Kidney epithelial cell (primary cell): ENCODE measurements at regions not wholly inside any gene's neighbourhood (a gene's known extent, or its start where the extent isn't known, plus 50 kb on each side); places are given as distances from the start of the nearest gene placed in this dataset.

Experiments used
- DNase-seq: peaks from one replicate; pipeline ENCODE4 v3.0.0-alpha.2; 2010; ENCODE audit warnings: low read depth
- H3K27me3 ChIP-seq: 2 replicates; pipeline ENCODE4 v1.6.0; 2011; ENCODE audit warnings: low read length; ENCODE audit not compliant: control insufficient read depth, insufficient read depth
- H3K36me3 ChIP-seq: 2 replicates; pipeline ENCODE4 v1.5.1; 2011; ENCODE audit warnings: low read length; ENCODE audit not compliant: control insufficient read depth, insufficient read depth
- H3K4me3 ChIP-seq: 2 replicates; pipeline ENCODE4 v1.5.1; 2011; ENCODE audit warnings: low read depth, mild to moderate bottlenecking, control low read depth, low read length
- TF ChIP-seq, protein P1 (sequence below): IDR thresholded peaks from 2 replicates; pipeline ENCODE4 v1.5.1; 2011; ENCODE audit warnings: mild to moderate bottlenecking, moderate library complexity, low read length, control low read depth, inconsistent platforms; ENCODE audit not compliant: insufficient read depth, poor library complexity, severe bottlenecking

DNA sequence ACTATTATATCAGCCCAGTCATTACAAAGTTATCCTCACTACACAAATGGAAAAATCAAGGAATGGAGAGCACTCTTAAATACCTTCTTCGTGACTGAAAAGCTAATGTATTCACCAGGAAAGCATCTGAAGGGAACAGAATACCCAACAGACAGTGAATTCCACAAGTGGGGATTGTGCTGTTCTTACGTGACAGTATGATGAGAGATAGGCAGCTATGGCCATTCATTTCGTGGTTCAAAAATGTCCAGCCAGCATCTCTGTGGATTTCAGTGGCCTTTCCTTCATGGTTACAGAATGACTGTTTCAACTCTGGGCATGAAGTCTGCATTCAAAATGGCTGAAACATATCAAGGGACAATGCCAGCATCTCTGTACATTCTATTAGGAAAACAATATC is 323.8 kb downstream of the PRELID2 start:
- no peak for DNase-seq
- Histone ChIP-seq H3K4me3 (no peak overlapping the region), H3K36me3 (no peaks in the 10 kb centered on the region), H3K27me3 (no peaks in the 10 kb centered on the region)
- TF ChIP-seq, protein P1, sequence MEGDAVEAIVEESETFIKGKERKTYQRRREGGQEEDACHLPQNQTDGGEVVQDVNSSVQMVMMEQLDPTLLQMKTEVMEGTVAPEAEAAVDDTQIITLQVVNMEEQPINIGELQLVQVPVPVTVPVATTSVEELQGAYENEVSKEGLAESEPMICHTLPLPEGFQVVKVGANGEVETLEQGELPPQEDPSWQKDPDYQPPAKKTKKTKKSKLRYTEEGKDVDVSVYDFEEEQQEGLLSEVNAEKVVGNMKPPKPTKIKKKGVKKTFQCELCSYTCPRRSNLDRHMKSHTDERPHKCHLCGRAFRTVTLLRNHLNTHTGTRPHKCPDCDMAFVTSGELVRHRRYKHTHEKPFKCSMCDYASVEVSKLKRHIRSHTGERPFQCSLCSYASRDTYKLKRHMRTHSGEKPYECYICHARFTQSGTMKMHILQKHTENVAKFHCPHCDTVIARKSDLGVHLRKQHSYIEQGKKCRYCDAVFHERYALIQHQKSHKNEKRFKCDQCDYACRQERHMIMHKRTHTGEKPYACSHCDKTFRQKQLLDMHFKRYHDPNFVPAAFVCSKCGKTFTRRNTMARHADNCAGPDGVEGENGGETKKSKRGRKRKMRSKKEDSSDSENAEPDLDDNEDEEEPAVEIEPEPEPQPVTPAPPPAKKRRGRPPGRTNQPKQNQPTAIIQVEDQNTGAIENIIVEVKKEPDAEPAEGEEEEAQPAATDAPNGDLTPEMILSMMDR = no peak

- Histone ChIP-seq H3K27me3 (no peaks in the 10 kb centered on the region), H3K4me3 (no peak overlapping the region), H3K36me3 (no peaks in the 10 kb centered on the region)
- DNase-seq = no peak
- TF ChIP-seq, protein P1 = no peak
Measured at GRCh38 chr5:145510769-145511168, 324.4 kb downstream of the PRELID2 start.

GRCh38 chr5:145510324-145510723 is 324.8 kb downstream of the PRELID2 start:
- TF ChIP-seq, protein P1 = no peak
- Histone ChIP-seq H3K36me3 (no peaks in the 10 kb centered on the region), H3K4me3 (no peak overlapping the region), H3K27me3 (no peaks in the 10 kb centered on the region)
- peak; percentile 39 for DNase-seq

DNA sequence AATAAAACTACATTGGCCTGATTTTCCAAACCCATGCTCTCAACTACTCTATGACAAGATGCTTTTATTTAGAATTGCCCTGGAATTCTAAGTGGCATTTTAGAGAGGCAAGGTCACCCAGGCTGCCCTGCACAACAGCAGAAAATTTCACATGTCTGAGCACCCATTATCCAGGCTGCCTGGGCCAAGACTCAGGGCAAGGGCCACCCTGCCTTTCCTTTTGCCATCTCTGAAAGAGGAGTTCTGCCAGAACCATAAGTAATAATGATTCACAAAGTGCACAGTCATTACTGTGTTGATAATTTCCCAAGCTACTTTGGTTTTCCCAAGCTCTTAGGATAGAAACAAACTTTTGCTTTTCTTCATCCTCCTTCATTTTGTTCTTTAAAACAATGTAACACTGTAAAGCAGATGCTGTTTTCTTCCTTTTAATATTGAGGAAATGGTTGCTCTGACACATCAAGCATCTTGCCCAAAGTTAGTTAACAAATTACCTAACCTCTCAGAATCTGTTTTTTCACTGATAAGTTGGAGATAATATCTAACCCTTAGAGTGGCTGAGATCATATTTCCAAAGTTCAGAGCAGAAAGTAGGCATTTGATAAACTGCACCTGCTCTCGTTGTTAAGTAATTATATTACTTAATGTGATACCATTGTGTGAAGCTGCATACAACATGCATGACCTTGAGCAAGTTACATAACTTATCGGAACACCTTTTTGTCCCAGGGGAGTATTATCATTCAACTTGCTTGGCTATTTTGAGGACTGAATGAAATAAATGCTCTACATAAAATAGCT is 325.6 kb downstream of the PRELID2 start:
- Histone ChIP-seq H3K4me3 (no peak overlapping the region), H3K27me3 (no peaks in the 10 kb centered on the region), H3K36me3 (no peaks in the 10 kb centered on the region)
- TF ChIP-seq, protein P1 = no peak
- DNase-seq = no peak

GRCh38 chr5:145506185-145506850 is 328.8 kb downstream of the PRELID2 start:
- H3K4me3 ChIP-seq = no peak overlapping the region
- H3K36me3 ChIP-seq = no peaks in the 10 kb centered on the region
- DNase-seq = no peak
- TF ChIP-seq, protein P1 = no peak
- H3K27me3 ChIP-seq = no peaks in the 10 kb centered on the region
